Stimulated activated effector memory CD8-positive, alpha-beta T cell treated with anti-CD3 and anti-CD28 coated beads, Interleukin-12 subunit alpha, Interleukin-12 subunit beta, amount 100 ng/mL, for 72 hours (primary cell): ENCODE measurements at regions not wholly inside any gene's neighbourhood (a gene's known extent, or its start where the extent isn't known, plus 50 kb on each side); places are given as distances from the start of the nearest gene placed in this dataset.
A peak's percentile ranks its signal among the peaks of the same experiment; 100 is the strongest.

ENCODE experiments used
- ATAC-seq: fragments of 150-1000 bp; cut with Tn5 transposase; 2 replicates; pipeline ENCODE4 v1.10.0; 2021
- DNase-seq, 2 donors: peaks; one replicate each; pipeline ENCODE4 v3.0.0; 2021 to 2022; ENCODE audit warnings: low spot score in 2 of 2
- H3K27ac Mint-ChIP-seq: one replicate; pipeline ENCODE4 v1.8.0; 2022; ENCODE audit warnings: mild to moderate bottlenecking, mixed read lengths
- H3K36me3 Mint-ChIP-seq: one replicate; pipeline ENCODE4 v1.8.0; 2022; ENCODE audit warnings: mild to moderate bottlenecking, mixed read lengths
- H3K4me1 Mint-ChIP-seq: one replicate; pipeline ENCODE4 v1.8.0; 2022; ENCODE audit warnings: mixed read lengths
- H3K4me3 Mint-ChIP-seq: one replicate; pipeline ENCODE4 v1.8.0; 2022; ENCODE audit warnings: mild to moderate bottlenecking, mixed read lengths
- H3K9me3 Mint-ChIP-seq: one replicate; pipeline ENCODE4 v1.8.0; 2022; ENCODE audit warnings: mixed read lengths

- Mint-ChIP-seq H3K27ac (no peak overlapping the region), H3K4me1 (no peaks in the 10 kb centered on the region), H3K9me3 (no peaks in the 10 kb centered on the region), H3K4me3 (no peak overlapping the region), H3K36me3 (no peaks in the 10 kb centered on the region)
- no peak for DNase-seq
- peak; percentile 29 for ATAC-seq
These were observed 234.5 kb upstream of the DKK2 start for GRCh38 chr4:107270614-107271013.

GRCh38 chr4:107269175-107269574 lies 233.1 kb upstream of the DKK2 start:
- Mint-ChIP-seq H3K9me3 (no peaks in the 10 kb centered on the region), H3K27ac (no peak overlapping the region), H3K4me3 (no peak overlapping the region), H3K4me1 (no peaks in the 10 kb centered on the region), H3K36me3 (no peaks in the 10 kb centered on the region)
- ATAC-seq (peak; percentile 34), DNase-seq (no peak)

- Mint-ChIP-seq H3K4me1 (no peaks in the 10 kb centered on the region), H3K27ac (no peak overlapping the region), H3K4me3 (no peak overlapping the region), H3K9me3 (peaks cover 4% of the 10 kb centered on the region), H3K36me3 (no peaks in the 10 kb centered on the region)
- DNase-seq (no peak), ATAC-seq (no peak)
These were observed 229.7 kb upstream of the DKK2 start for GRCh38 chr4:107265859-107266258.

- ATAC-seq: no peak
- DNase-seq: no peak
- H3K9me3 Mint-ChIP-seq: peaks cover 8% of the 10 kb centered on the region
- no peaks in the 10 kb centered on the region for H3K4me1 Mint-ChIP-seq
- no peaks in the 10 kb centered on the region for H3K36me3 Mint-ChIP-seq
- no peak overlapping the region for H3K27ac Mint-ChIP-seq
- no peak overlapping the region for H3K4me3 Mint-ChIP-seq
These were observed 225.2 kb upstream of the DKK2 start for GRCh38 chr4:107261241-107261874.

- no peak for DNase-seq
- H3K4me1 Mint-ChIP-seq: no peaks in the 10 kb centered on the region
- H3K4me3 Mint-ChIP-seq: no peak overlapping the region
- H3K9me3 Mint-ChIP-seq: peaks cover 6% of the 10 kb centered on the region
- no peak for ATAC-seq
- no peak overlapping the region for H3K27ac Mint-ChIP-seq
- no peaks in the 10 kb centered on the region for H3K36me3 Mint-ChIP-seq
These were observed 222.2 kb upstream of the DKK2 start for GRCh38 chr4:107258359-107258758.

- no peak for DNase-seq
- no peak overlapping the region for H3K27ac Mint-ChIP-seq
- ATAC-seq: no peak
- no peak overlapping the region for H3K4me3 Mint-ChIP-seq
- H3K9me3 Mint-ChIP-seq: peaks cover 1% of the 10 kb centered on the region
- no peaks in the 10 kb centered on the region for H3K36me3 Mint-ChIP-seq
- H3K4me1 Mint-ChIP-seq: no peaks in the 10 kb centered on the region
These were observed 219.5 kb upstream of the DKK2 start for GRCh38 chr4:107255596-107255995.

- DNase-seq (no peak), ATAC-seq (no peak)
- no peak overlapping the region for H3K4me3 Mint-ChIP-seq
- no peaks in the 10 kb centered on the region for H3K4me1 Mint-ChIP-seq
- H3K27ac Mint-ChIP-seq: no peak overlapping the region
- no peaks in the 10 kb centered on the region for H3K9me3 Mint-ChIP-seq
- no peaks in the 10 kb centered on the region for H3K36me3 Mint-ChIP-seq
These were observed 219.0 kb upstream of the DKK2 start for GRCh38 chr4:107255114-107255513.

GRCh38 chr4:107253579-107254068 lies 217.5 kb upstream of the DKK2 start:
- no peak for DNase-seq
- Mint-ChIP-seq H3K27ac (no peak overlapping the region), H3K4me3 (no peak overlapping the region), H3K9me3 (no peaks in the 10 kb centered on the region), H3K4me1 (no peaks in the 10 kb centered on the region), H3K36me3 (no peaks in the 10 kb centered on the region)
- ATAC-seq: no peak

GRCh38 chr4:107253090-107253489 lies 217.0 kb upstream of the DKK2 start:
- H3K27ac Mint-ChIP-seq: no peak overlapping the region
- no peaks in the 10 kb centered on the region for H3K4me1 Mint-ChIP-seq
- no peaks in the 10 kb centered on the region for H3K9me3 Mint-ChIP-seq
- H3K36me3 Mint-ChIP-seq: no peaks in the 10 kb centered on the region
- ATAC-seq (no peak), DNase-seq (no peak)
- H3K4me3 Mint-ChIP-seq: no peak overlapping the region

GRCh38 chr4:107252571-107252970 lies 216.5 kb upstream of the DKK2 start:
- ATAC-seq (no peak), DNase-seq (no peak)
- no peaks in the 10 kb centered on the region for H3K9me3 Mint-ChIP-seq
- no peak overlapping the region for H3K4me3 Mint-ChIP-seq
- H3K4me1 Mint-ChIP-seq: no peaks in the 10 kb centered on the region
- no peak overlapping the region for H3K27ac Mint-ChIP-seq
- H3K36me3 Mint-ChIP-seq: no peaks in the 10 kb centered on the region

- ATAC-seq (no peak), DNase-seq (no peak)
- no peaks in the 10 kb centered on the region for H3K9me3 Mint-ChIP-seq
- H3K36me3 Mint-ChIP-seq: no peaks in the 10 kb centered on the region
- no peaks in the 10 kb centered on the region for H3K4me1 Mint-ChIP-seq
- H3K4me3 Mint-ChIP-seq: no peak overlapping the region
- no peak overlapping the region for H3K27ac Mint-ChIP-seq
These were observed 212.5 kb upstream of the DKK2 start for GRCh38 chr4:107248571-107248970.

- Mint-ChIP-seq H3K36me3 (no peaks in the 10 kb centered on the region), H3K9me3 (no peaks in the 10 kb centered on the region), H3K4me3 (no peak overlapping the region), H3K4me1 (no peaks in the 10 kb centered on the region), H3K27ac (no peak overlapping the region)
- ATAC-seq: no peak
- no peak for DNase-seq
These were observed 211.6 kb upstream of the DKK2 start for GRCh38 chr4:107247738-107248137.

- no peaks in the 10 kb centered on the region for H3K9me3 Mint-ChIP-seq
- no peak overlapping the region for H3K4me3 Mint-ChIP-seq
- no peak overlapping the region for H3K27ac Mint-ChIP-seq
- no peaks in the 10 kb centered on the region for H3K4me1 Mint-ChIP-seq
- ATAC-seq (no peak), DNase-seq (no peak)
- no peaks in the 10 kb centered on the region for H3K36me3 Mint-ChIP-seq
These were observed 210.6 kb upstream of the DKK2 start for GRCh38 chr4:107246761-107247160.

GRCh38 chr4:107243141-107243781 lies 207.1 kb upstream of the DKK2 start:
- DNase-seq (no peak), ATAC-seq (no peak)
- no peaks in the 10 kb centered on the region for H3K36me3 Mint-ChIP-seq
- H3K4me3 Mint-ChIP-seq: no peak overlapping the region
- H3K27ac Mint-ChIP-seq: no peak overlapping the region
- H3K4me1 Mint-ChIP-seq: no peaks in the 10 kb centered on the region
- H3K9me3 Mint-ChIP-seq: no peaks in the 10 kb centered on the region

- no peaks in the 10 kb centered on the region for H3K9me3 Mint-ChIP-seq
- DNase-seq: no peak
- no peak for ATAC-seq
- H3K36me3 Mint-ChIP-seq: no peaks in the 10 kb centered on the region
- no peak overlapping the region for H3K4me3 Mint-ChIP-seq
- no peaks in the 10 kb centered on the region for H3K4me1 Mint-ChIP-seq
- H3K27ac Mint-ChIP-seq: no peak overlapping the region
These were observed 184.9 kb upstream of the DKK2 start for GRCh38 chr4:107220976-107221375.

GRCh38 chr4:107219681-107220080 lies 183.6 kb upstream of the DKK2 start:
- H3K36me3 Mint-ChIP-seq: no peaks in the 10 kb centered on the region
- H3K27ac Mint-ChIP-seq: no peak overlapping the region
- H3K4me1 Mint-ChIP-seq: no peaks in the 10 kb centered on the region
- DNase-seq (no peak), ATAC-seq (no peak)
- no peaks in the 10 kb centered on the region for H3K9me3 Mint-ChIP-seq
- no peak overlapping the region for H3K4me3 Mint-ChIP-seq
